HCT116 (cell line): ENCODE measurements at regions not wholly inside any gene's neighbourhood (a gene's known extent, or its start where the extent isn't known, plus 50 kb on each side); places are given as distances from the start of the nearest gene placed in this dataset.

ENCODE experiments used
- ATAC-seq: fragments of 200-7000 bp; cut with Tn5 transposase; 2 replicates; pipeline ENCODE4 v1.9.1; 2020; ENCODE audit warnings: mild to moderate bottlenecking, moderate library complexity
- BruUV-seq: library from RNA; stranded (reverse); fragments of 400-500 nt; replicated peaks from 2 replicates; lab custom pipeline; 2021; lab: Mats Ljungman, UMichigan
- CTCF ChIA-PET: fragments of 300-600 bp; sonication (Branson Sonifier 250); formaldehyde crosslinking; loops from one replicate; lab custom pipeline; 2021; ENCODE audit warnings: antibody characterized with exemption; lab: Charles Lee
- POLR2A ChIA-PET: fragments of 300-600, 350-600 bp; sonication (Branson Sonifier 250); formaldehyde crosslinking; loops from one replicate; lab custom pipeline; 2021; ENCODE audit warnings: antibody characterized with exemption; lab: Charles Lee
- RAD21 ChIA-PET, 2 experiments: fragments of 300-600 bp; sonication (Branson Sonifier 250); formaldehyde crosslinking; loops; one replicate each; lab custom pipeline; 2023; ENCODE audit warnings: low total read pairs in 2 of 2; ENCODE audit not compliant: uncharacterized antibody in 2 of 2, unreplicated experiment in 2 of 2, low non-redundant PET in 1 of 2; lab: Charles Lee
- DNase-seq: peaks from one replicate; pipeline ENCODE4 v3.0.0-alpha.2; 2010; ENCODE audit warnings: low read depth, low spot score
- H2AFZ ChIP-seq: fragments of 200-600 bp; shearing (Covaris generic), sonication (generic); 2 replicates; pipeline ENCODE4 v1.6.1; 2017; ENCODE audit warnings: low read depth, mixed run types, mixed read lengths, antibody characterized with exemption, low read length; ENCODE audit not compliant: poor library complexity, severe bottlenecking
- H3K27ac ChIP-seq: 2 replicates; pipeline ENCODE4 v1.5.1; 2012; ENCODE audit warnings: low read depth, low read length
- H3K27me3 ChIP-seq: fragments of 200-600 bp; sonication (generic); 2 replicates; pipeline ENCODE4 v1.6.1; 2016; ENCODE audit warnings: mixed run types, low read length, mixed read lengths; ENCODE audit not compliant: insufficient read depth
- H3K36me3 ChIP-seq, 2 experiments: fragments of 200-500 bp in 1 of 2; fragments of 200-600 bp in 1 of 2; sonication (Bioruptor generic) in 1 of 2; sonication (generic) in 1 of 2; 2 replicates each; pipeline versions ENCODE4 v1.5.1 to v1.6.1; 2014 to 2016; ENCODE audit warnings: low read length in 2 of 2, inconsistent platforms in 1 of 2, mixed read lengths in 1 of 2, mixed run types in 1 of 2; ENCODE audit not compliant: insufficient read depth in 2 of 2, control insufficient read depth in 1 of 2
- H3K4me1 ChIP-seq, 2 experiments: fragments of 200-600 bp in 1 of 2; sonication (generic) in 1 of 2; 2 replicates each; pipeline versions ENCODE4 v1.5.1 to v1.6.1; 2012 to 2017; ENCODE audit warnings: low read length in 2 of 2, inconsistent platforms in 1 of 2, mild to moderate bottlenecking in 1 of 2, mixed read lengths in 1 of 2, mixed run types in 1 of 2, moderate library complexity in 1 of 2; ENCODE audit not compliant: insufficient read depth in 2 of 2, control insufficient read depth in 1 of 2
- H3K4me2 ChIP-seq: fragments of 200-600 bp; sonication (generic); 2 replicates; pipeline ENCODE4 v1.6.1; 2017; ENCODE audit warnings: mixed run types, low read length, mixed read lengths
- H3K4me3 ChIP-seq, 2 experiments: fragments of 200-600 bp in 1 of 2; sonication (generic) in 1 of 2; replicated peaks in 1 of 2; 2 replicates each; pipeline ENCODE4 v1.5.1; 2011 to 2016; ENCODE audit warnings: low read length in 2 of 2, control low read depth in 1 of 2, low read depth in 1 of 2, mild to moderate bottlenecking in 1 of 2, mixed read lengths in 1 of 2, mixed run types in 1 of 2
- H3K79me2 ChIP-seq: fragments of 200-600 bp; sonication (generic); 2 replicates; pipeline ENCODE4 v1.6.1; 2017; ENCODE audit warnings: mild to moderate bottlenecking, mixed run types, low read length, moderate library complexity, mixed read lengths; ENCODE audit not compliant: insufficient read depth
- H3K9ac ChIP-seq: fragments of 200-600 bp; sonication (generic); 2 replicates; pipeline ENCODE4 v1.6.1; 2016; ENCODE audit warnings: low read length, mixed read lengths
- H3K9me2 ChIP-seq: fragments of 200-600 bp; sonication (generic), shearing (Covaris generic); 2 replicates; pipeline ENCODE4 v1.6.1; 2017; ENCODE audit warnings: mixed run types, mild to moderate bottlenecking, moderate library complexity; ENCODE audit not compliant: insufficient read depth
- H3K9me3 ChIP-seq, 2 experiments: fragments of 200-500 bp in 1 of 2; fragments of 200-600 bp in 1 of 2; sonication (Bioruptor generic) in 1 of 2; sonication (generic) in 1 of 2; 2 replicates each; pipeline ENCODE4 v1.6.1; 2014 to 2017; ENCODE audit warnings: low read length in 2 of 2, mixed read lengths in 2 of 2, inconsistent platforms in 1 of 2, low read depth in 1 of 2, mild to moderate bottlenecking in 1 of 2, mixed run types in 1 of 2, moderate library complexity in 1 of 2; ENCODE audit not compliant: control insufficient read depth in 1 of 2, insufficient read depth in 1 of 2
- H4K20me1 ChIP-seq: fragments of 200-600 bp; sonication (generic), shearing (Covaris generic); 2 replicates; pipeline ENCODE4 v1.6.1; 2017; ENCODE audit warnings: mixed run types, mild to moderate bottlenecking, moderate library complexity; ENCODE audit not compliant: insufficient read depth
- CEBPB ChIP-seq: IDR thresholded peaks from 2 replicates; pipeline ENCODE4 v1.6.1; 2012; ENCODE audit warnings: low read depth
- EZH2phosphoT487 ChIP-seq: fragments of 200-600 bp; IDR thresholded peaks from 2 replicates; pipeline ENCODE4 v1.6.1; 2018; ENCODE audit warnings: antibody characterized with exemption, borderline replicate concordance
- JUND ChIP-seq: IDR thresholded peaks from 2 replicates; pipeline ENCODE4 v1.6.1; 2012
- POLR2A ChIP-seq: IDR thresholded peaks from 2 replicates; pipeline ENCODE4 v1.7.0; 2011; ENCODE audit warnings: borderline replicate concordance; ENCODE audit not compliant: insufficient read depth, insufficient read length; ENCODE audit errors: extremely low read depth
- SIN3A ChIP-seq: IDR thresholded peaks from 2 replicates; pipeline ENCODE4 v1.6.1; 2012; ENCODE audit warnings: low read depth
- SRF ChIP-seq: IDR thresholded peaks from 2 replicates; pipeline ENCODE4 v1.6.1; 2012; ENCODE audit warnings: low read depth
- TCF7L2 ChIP-seq: IDR thresholded peaks from 2 replicates; pipeline ENCODE4 v1.7.0; 2011; ENCODE audit warnings: borderline replicate concordance, inconsistent platforms; ENCODE audit not compliant: insufficient read depth, insufficient read length; ENCODE audit errors: extremely low read depth
- YY1 ChIP-seq: IDR thresholded peaks from 2 replicates; pipeline ENCODE4 v1.6.1; 2011; ENCODE audit warnings: low read length, low read depth, moderate library complexity, mild to moderate bottlenecking; ENCODE audit not compliant: insufficient replicate concordance; ENCODE audit errors: extremely low read depth
- ZNF274 ChIP-seq: fragments of 200-500 bp; sonication (Bioruptor generic); IDR thresholded peaks from 2 replicates; pipeline ENCODE4 v1.6.1; 2014; ENCODE audit warnings: mild to moderate bottlenecking, low read depth, low read length, inconsistent platforms
- intact Hi-C: fragments of 100-400 bp; cut with micrococcal nuclease; formaldehyde crosslinking; loops from 2 replicates; pipeline ENCODE4 v1.10.0; 2022
- TF ChIP-seq, protein P1 (sequence below): IDR thresholded peaks from 2 replicates; pipeline ENCODE4 v1.6.1; 2011; ENCODE audit warnings: mild to moderate bottlenecking, low read length, moderate library complexity; ENCODE audit not compliant: insufficient replicate concordance; ENCODE audit errors: extremely low read depth
- TF ChIP-seq, protein P2 (sequence below), 3 experiments: fragments of 200-600 bp in 1 of 3; sonication (generic) in 1 of 3; IDR thresholded peaks in 2 of 3; conservative IDR thresholded peaks in 1 of 3; 2 replicates each; pipeline ENCODE4 v1.5.1; 2012 to 2017; ENCODE audit warnings: low read depth in 2 of 3, low read length in 2 of 3, antibody characterized with exemption in 1 of 3, borderline replicate concordance in 1 of 3, control low read depth in 1 of 3, mild to moderate bottlenecking in 1 of 3, mixed read lengths in 1 of 3, mixed run types in 1 of 3, moderate library complexity in 1 of 3; ENCODE audit not compliant: insufficient read depth in 1 of 3
- TF ChIP-seq, protein P3 (sequence below): IDR thresholded peaks from 2 replicates; pipeline ENCODE4 v1.6.1; 2012

DNA sequence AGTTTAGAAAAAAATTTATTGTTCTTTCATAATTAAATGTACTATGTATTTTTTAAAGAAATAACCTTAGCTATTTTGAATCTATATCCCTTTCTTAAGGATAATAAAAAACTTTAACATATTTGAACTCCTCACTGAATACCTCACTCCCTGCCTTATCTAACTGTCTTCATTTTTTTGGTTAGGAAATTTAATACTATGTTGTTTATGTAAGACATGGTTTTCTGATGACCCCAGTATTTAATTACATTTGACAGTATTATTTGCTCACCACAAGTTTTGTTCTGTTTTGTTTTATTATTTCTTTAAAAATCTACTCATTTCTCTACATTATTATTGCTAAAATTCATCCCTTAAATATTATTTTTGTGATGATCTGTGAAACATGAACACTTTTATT lies 394.4 kb upstream of the ADGRB3 start (continued):
- TF ChIP-seq ZNF274 = no peak
- no peak for TF ChIP-seq POLR2A

DNA sequence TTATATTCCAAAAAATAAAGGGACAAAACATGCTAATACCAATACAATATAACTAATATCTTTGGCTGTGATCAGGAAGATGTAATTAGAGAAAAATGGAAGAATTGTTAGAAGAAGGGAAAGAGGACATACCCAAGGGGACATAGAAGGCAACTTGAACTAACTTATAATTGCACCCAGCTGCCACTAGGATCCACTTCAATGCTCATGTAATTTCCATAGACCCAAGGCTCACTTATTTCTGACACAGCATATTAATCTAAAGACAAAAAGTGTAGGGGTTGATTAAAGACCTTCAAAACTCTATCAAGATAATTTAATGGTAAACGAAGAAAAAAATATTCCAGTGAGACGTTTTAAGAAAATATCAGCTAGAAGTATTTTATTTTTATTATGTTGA lies 396.0 kb upstream of the ADGRB3 start:
- TF ChIP-seq, protein P1, sequence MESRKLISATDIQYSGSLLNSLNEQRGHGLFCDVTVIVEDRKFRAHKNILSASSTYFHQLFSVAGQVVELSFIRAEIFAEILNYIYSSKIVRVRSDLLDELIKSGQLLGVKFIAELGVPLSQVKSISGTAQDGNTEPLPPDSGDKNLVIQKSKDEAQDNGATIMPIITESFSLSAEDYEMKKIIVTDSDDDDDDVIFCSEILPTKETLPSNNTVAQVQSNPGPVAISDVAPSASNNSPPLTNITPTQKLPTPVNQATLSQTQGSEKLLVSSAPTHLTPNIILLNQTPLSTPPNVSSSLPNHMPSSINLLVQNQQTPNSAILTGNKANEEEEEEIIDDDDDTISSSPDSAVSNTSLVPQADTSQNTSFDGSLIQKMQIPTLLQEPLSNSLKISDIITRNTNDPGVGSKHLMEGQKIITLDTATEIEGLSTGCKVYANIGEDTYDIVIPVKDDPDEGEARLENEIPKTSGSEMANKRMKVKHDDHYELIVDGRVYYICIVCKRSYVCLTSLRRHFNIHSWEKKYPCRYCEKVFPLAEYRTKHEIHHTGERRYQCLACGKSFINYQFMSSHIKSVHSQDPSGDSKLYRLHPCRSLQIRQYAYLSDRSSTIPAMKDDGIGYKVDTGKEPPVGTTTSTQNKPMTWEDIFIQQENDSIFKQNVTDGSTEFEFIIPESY = no peak
- no peak for TF ChIP-seq JUND
- Histone ChIP-seq H3K9me3 (peaks cover 4 to 20% of the 10 kb centered on the region in 2 experiments; a peak in 2 of 4 replicates), H3K9me2 (no peaks in the 10 kb centered on the region), H3K79me2 (no peaks in the 10 kb centered on the region), H3K27me3 (no peaks in the 10 kb centered on the region), H3K36me3 (no peaks in the 10 kb centered on the region), H3K4me1 (no peaks in the 10 kb centered on the region), H3K4me2 (no peak overlapping the region), H3K9ac (no peak overlapping the region), H3K27ac (no peak overlapping the region), H3K4me3 (no peak overlapping the region), H4K20me1 (no peaks in the 10 kb centered on the region), H2AFZ (no peak overlapping the region)
- ChIA-PET POLR2A (no interaction called here), RAD21 (no interaction called here), CTCF (no interaction called here)
- no TSS peak for BruUV-seq
- no peak for ATAC-seq
- intact Hi-C loops = no loop called here
- no peak for DNase-seq

DNA sequence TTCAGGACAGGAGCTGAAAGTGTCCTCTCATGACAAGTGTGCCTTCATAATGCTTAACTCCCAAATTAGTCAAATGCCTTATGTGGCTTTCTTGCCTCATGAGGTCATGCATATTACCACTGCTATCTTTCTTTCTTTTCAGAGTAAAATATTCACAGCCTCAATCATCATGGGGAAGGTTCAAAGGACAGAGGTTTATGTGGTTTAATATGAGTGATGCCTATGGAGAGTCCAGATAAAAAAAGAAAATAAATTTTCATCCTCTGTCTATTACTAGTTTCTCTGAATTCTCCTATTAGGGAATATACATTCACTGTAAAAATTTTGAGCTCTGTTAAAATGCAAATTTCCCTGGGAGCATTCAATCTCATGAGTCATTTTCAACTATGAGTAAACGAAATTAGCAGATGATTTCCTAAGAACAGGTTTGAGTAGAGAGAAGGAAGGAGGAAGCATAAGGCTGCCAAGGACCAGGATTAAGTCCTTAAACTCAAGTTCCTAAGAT lies 396.9 kb upstream of the ADGRB3 start:
- no peaks in the 10 kb centered on the region for H4K20me1 ChIP-seq
- no peaks in the 10 kb centered on the region for H3K27me3 ChIP-seq
- no peaks in the 10 kb centered on the region for H3K4me1 ChIP-seq
- H2AFZ ChIP-seq = no peak overlapping the region
- no peak overlapping the region for H3K4me2 ChIP-seq
- ChIA-PET RAD21 (no interaction called here), CTCF (no interaction called here), POLR2A (no interaction called here)
- no peaks in the 10 kb centered on the region for H3K9me2 ChIP-seq
- no peak overlapping the region for H3K4me3 ChIP-seq
- no peaks in the 10 kb centered on the region for H3K36me3 ChIP-seq
- H3K9ac ChIP-seq = no peak overlapping the region
- DNase-seq (no peak), ATAC-seq (no peak)
- H3K27ac ChIP-seq = no peak overlapping the region
- peaks cover 4 to 25% of the 10 kb centered on the region in 2 experiments; a peak in 2 of 4 replicates for H3K9me3 ChIP-seq
- no peaks in the 10 kb centered on the region for H3K79me2 ChIP-seq
- intact Hi-C loops = no loop called here
- no TSS peak for BruUV-seq
- TF ChIP-seq, protein P1 = no peak
- TF ChIP-seq YY1 = no peak
- TF ChIP-seq EZH2phosphoT487 = no peak
- no peak for TF ChIP-seq SRF
- no peak for TF ChIP-seq SIN3A
- TF ChIP-seq CEBPB = no peak
- TF ChIP-seq, protein P2, sequence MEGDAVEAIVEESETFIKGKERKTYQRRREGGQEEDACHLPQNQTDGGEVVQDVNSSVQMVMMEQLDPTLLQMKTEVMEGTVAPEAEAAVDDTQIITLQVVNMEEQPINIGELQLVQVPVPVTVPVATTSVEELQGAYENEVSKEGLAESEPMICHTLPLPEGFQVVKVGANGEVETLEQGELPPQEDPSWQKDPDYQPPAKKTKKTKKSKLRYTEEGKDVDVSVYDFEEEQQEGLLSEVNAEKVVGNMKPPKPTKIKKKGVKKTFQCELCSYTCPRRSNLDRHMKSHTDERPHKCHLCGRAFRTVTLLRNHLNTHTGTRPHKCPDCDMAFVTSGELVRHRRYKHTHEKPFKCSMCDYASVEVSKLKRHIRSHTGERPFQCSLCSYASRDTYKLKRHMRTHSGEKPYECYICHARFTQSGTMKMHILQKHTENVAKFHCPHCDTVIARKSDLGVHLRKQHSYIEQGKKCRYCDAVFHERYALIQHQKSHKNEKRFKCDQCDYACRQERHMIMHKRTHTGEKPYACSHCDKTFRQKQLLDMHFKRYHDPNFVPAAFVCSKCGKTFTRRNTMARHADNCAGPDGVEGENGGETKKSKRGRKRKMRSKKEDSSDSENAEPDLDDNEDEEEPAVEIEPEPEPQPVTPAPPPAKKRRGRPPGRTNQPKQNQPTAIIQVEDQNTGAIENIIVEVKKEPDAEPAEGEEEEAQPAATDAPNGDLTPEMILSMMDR (IDR thresholded peaks at IDR 0.05 in 2 of 3, conservative IDR thresholded peaks at IDR 0.05 in 1 of 3; ENCODE audit: borderline replicate concordance in 1 of 3, insufficient read depth in 1 of 3, low read depth in 2 of 3, low read length in 2 of 3) = no peak
- TF ChIP-seq, protein P3, sequence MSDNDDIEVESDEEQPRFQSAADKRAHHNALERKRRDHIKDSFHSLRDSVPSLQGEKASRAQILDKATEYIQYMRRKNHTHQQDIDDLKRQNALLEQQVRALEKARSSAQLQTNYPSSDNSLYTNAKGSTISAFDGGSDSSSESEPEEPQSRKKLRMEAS = no peak
- no peak for TF ChIP-seq TCF7L2
